ENCODE measurements at regions not wholly inside any gene's neighbourhood (a gene's known extent, or its start where the extent isn't known, plus 50 kb on each side); places are given as distances from the start of the nearest gene placed in this dataset.

GRCh38 chr18:40929399-40929798 is 1025.6 kb upstream of the PIK3C3 start:
- Mint-ChIP-seq H3K4me1 (no peaks in the 10 kb centered on the region), H3K9me3 (peaks cover under 1 to 25% (median 12%) of the 10 kb centered on the region in 8 donors), H3K4me3 (no peak overlapping the region), H3K27me3 (no peaks in the 10 kb centered on the region), H3K36me3 (no peaks in the 10 kb centered on the region), H3K27ac (no peak overlapping the region)
- H3K27me3 ChIP-seq (ENCODE audit: insufficient read depth, low read length): no peaks in the 10 kb centered on the region
- intact Hi-C loops (cut with micrococcal nuclease): no loop called here
- no peaks in the 10 kb centered on the region for H3K4me1 ChIP-seq (ENCODE audit: insufficient read depth, low read length)
- no peaks in the 10 kb centered on the region for H3K36me3 ChIP-seq (ENCODE audit: insufficient read depth, low read length)
- DNase-seq: peak in 1 of 5 donors; percentile 36
- H3K4me3 ChIP-seq (ENCODE audit: low read length in 2 of 2): no peak overlapping the region
- H3K27ac ChIP-seq (ENCODE audit: low read depth, low read length): no peak overlapping the region
- ChIA-PET CTCF (ENCODE audit: partially characterized antibody) (no interaction called here), POLR2A (ENCODE audit: partially characterized antibody) (no interaction called here)
- H3K9me3 ChIP-seq (ENCODE audit: control insufficient read depth in 1 of 2, low read length in 2 of 2): no peaks in the 10 kb centered on the region

- no peak overlapping the region for H3K27ac Mint-ChIP-seq
- no peaks in the 10 kb centered on the region for H3K36me3 Mint-ChIP-seq
- no peaks in the 10 kb centered on the region for H3K4me1 ChIP-seq (ENCODE audit: insufficient read depth, low read length)
- H3K9me3 Mint-ChIP-seq: peaks cover 0 to 29% (median 13%) of the 10 kb centered on the region in 8 donors
- intact Hi-C loops (cut with micrococcal nuclease): no loop called here
- no peaks in the 10 kb centered on the region for H3K27me3 ChIP-seq (ENCODE audit: insufficient read depth, low read length)
- POLR2A ChIA-PET (ENCODE audit: partially characterized antibody): no interaction called here
- H3K36me3 ChIP-seq (ENCODE audit: insufficient read depth, low read length): no peaks in the 10 kb centered on the region
- H3K27ac ChIP-seq (ENCODE audit: low read depth, low read length): no peak overlapping the region
- no peak overlapping the region for H3K4me3 Mint-ChIP-seq
- DNase-seq: no peak
- no peaks in the 10 kb centered on the region for H3K4me1 Mint-ChIP-seq
- no peak overlapping the region for H3K4me3 ChIP-seq (ENCODE audit: low read length in 2 of 2)
- no peaks in the 10 kb centered on the region for H3K27me3 Mint-ChIP-seq
- no peaks in the 10 kb centered on the region for H3K9me3 ChIP-seq (ENCODE audit: control insufficient read depth in 1 of 2, low read length in 2 of 2)
- CTCF ChIA-PET (ENCODE audit: partially characterized antibody): no interaction called here
Observed at GRCh38 chr18:40926679-40927078, 1028.4 kb upstream of the PIK3C3 start.

GRCh38 chr18:40925071-40925541 is 1029.9 kb upstream of the PIK3C3 start:
- Histone ChIP-seq H3K36me3 (ENCODE audit: insufficient read depth, low read length) (no peaks in the 10 kb centered on the region), H3K4me1 (ENCODE audit: insufficient read depth, low read length) (no peaks in the 10 kb centered on the region), H3K27me3 (ENCODE audit: insufficient read depth, low read length) (no peaks in the 10 kb centered on the region), H3K27ac (ENCODE audit: low read depth, low read length) (no peak overlapping the region), H3K9me3 (ENCODE audit: control insufficient read depth in 1 of 2, low read length in 2 of 2) (no peaks in the 10 kb centered on the region), H3K4me3 (ENCODE audit: low read length in 2 of 2) (no peak overlapping the region)
- ChIA-PET CTCF (ENCODE audit: partially characterized antibody) (no interaction called here), POLR2A (ENCODE audit: partially characterized antibody) (no interaction called here)
- intact Hi-C loops (cut with micrococcal nuclease): no loop called here
- Mint-ChIP-seq H3K4me1 (no peaks in the 10 kb centered on the region), H3K9me3 (peaks cover 0 to 24% (median 9%) of the 10 kb centered on the region in 8 donors), H3K36me3 (no peaks in the 10 kb centered on the region), H3K4me3 (no peak overlapping the region), H3K27me3 (no peaks in the 10 kb centered on the region), H3K27ac (no peak overlapping the region)
- no peak for DNase-seq

GRCh38 chr18:40921845-40922629 is 1033.0 kb upstream of the PIK3C3 start:
- H3K27me3 ChIP-seq (ENCODE audit: insufficient read depth, low read length): no peaks in the 10 kb centered on the region
- no peaks in the 10 kb centered on the region for H3K9me3 ChIP-seq (ENCODE audit: control insufficient read depth in 1 of 2, low read length in 2 of 2)
- POLR2A ChIA-PET (ENCODE audit: partially characterized antibody): no interaction called here
- Mint-ChIP-seq H3K27me3 (no peaks in the 10 kb centered on the region), H3K4me3 (peak overlapping the region in 1 of 8 donors; percentile 58), H3K36me3 (no peaks in the 10 kb centered on the region), H3K27ac (no peak overlapping the region), H3K4me1 (no peaks in the 10 kb centered on the region), H3K9me3 (peaks cover 0 to 19% (median 11%) of the 10 kb centered on the region in 8 donors)
- CTCF ChIA-PET (ENCODE audit: partially characterized antibody): no interaction called here
- no peak overlapping the region for H3K4me3 ChIP-seq (ENCODE audit: low read length in 2 of 2)
- DNase-seq: no peak
- intact Hi-C loops (cut with micrococcal nuclease): no loop called here
- H3K36me3 ChIP-seq (ENCODE audit: insufficient read depth, low read length): no peaks in the 10 kb centered on the region
- no peaks in the 10 kb centered on the region for H3K4me1 ChIP-seq (ENCODE audit: insufficient read depth, low read length)
- H3K27ac ChIP-seq (ENCODE audit: low read depth, low read length): no peak overlapping the region

GRCh38 chr18:40917056-40917455 is 1038.0 kb upstream of the PIK3C3 start:
- no peak overlapping the region for H3K4me3 Mint-ChIP-seq
- H3K4me1 ChIP-seq (ENCODE audit: insufficient read depth, low read length): no peaks in the 10 kb centered on the region
- H3K36me3 Mint-ChIP-seq: no peaks in the 10 kb centered on the region
- H3K27ac ChIP-seq (ENCODE audit: low read depth, low read length): no peak overlapping the region
- no peak overlapping the region for H3K4me3 ChIP-seq (ENCODE audit: low read length in 2 of 2)
- ChIA-PET POLR2A (ENCODE audit: partially characterized antibody) (no interaction called here), CTCF (ENCODE audit: partially characterized antibody) (no interaction called here)
- no peaks in the 10 kb centered on the region for H3K36me3 ChIP-seq (ENCODE audit: insufficient read depth, low read length)
- H3K27ac Mint-ChIP-seq: no peak overlapping the region
- no peaks in the 10 kb centered on the region for H3K4me1 Mint-ChIP-seq
- DNase-seq: no peak
- H3K27me3 ChIP-seq (ENCODE audit: insufficient read depth, low read length): no peaks in the 10 kb centered on the region
- H3K27me3 Mint-ChIP-seq: no peaks in the 10 kb centered on the region
- intact Hi-C loops (cut with micrococcal nuclease): no loop called here
- H3K9me3 Mint-ChIP-seq: peaks cover 3 to 24% (median 12%) of the 10 kb centered on the region in 8 donors
- H3K9me3 ChIP-seq (ENCODE audit: control insufficient read depth in 1 of 2, low read length in 2 of 2): no peaks in the 10 kb centered on the region

- Mint-ChIP-seq H3K9me3 (peaks cover 3 to 20% (median 10%) of the 10 kb centered on the region in 8 donors), H3K27me3 (no peaks in the 10 kb centered on the region), H3K4me1 (no peaks in the 10 kb centered on the region), H3K36me3 (no peaks in the 10 kb centered on the region), H3K4me3 (no peak overlapping the region), H3K27ac (no peak overlapping the region)
- H3K4me1 ChIP-seq (ENCODE audit: insufficient read depth, low read length): no peaks in the 10 kb centered on the region
- H3K9me3 ChIP-seq (ENCODE audit: control insufficient read depth in 1 of 2, low read length in 2 of 2): no peaks in the 10 kb centered on the region
- H3K27me3 ChIP-seq (ENCODE audit: insufficient read depth, low read length): no peaks in the 10 kb centered on the region
- H3K27ac ChIP-seq (ENCODE audit: low read depth, low read length): no peak overlapping the region
- H3K36me3 ChIP-seq (ENCODE audit: insufficient read depth, low read length): no peaks in the 10 kb centered on the region
- intact Hi-C loops (cut with micrococcal nuclease): no loop called here
- ChIA-PET POLR2A (ENCODE audit: partially characterized antibody) (no interaction called here), CTCF (ENCODE audit: partially characterized antibody) (no interaction called here)
- H3K4me3 ChIP-seq (ENCODE audit: low read length in 2 of 2): no peak overlapping the region
- DNase-seq: no peak
Observed at GRCh38 chr18:40915724-40916123, 1039.3 kb upstream of the PIK3C3 start.

- Mint-ChIP-seq H3K9me3 (peaks cover 3 to 17% (median 12%) of the 10 kb centered on the region in 8 donors), H3K4me1 (no peaks in the 10 kb centered on the region), H3K27me3 (no peaks in the 10 kb centered on the region), H3K36me3 (no peaks in the 10 kb centered on the region), H3K27ac (no peak overlapping the region), H3K4me3 (no peak overlapping the region)
- Histone ChIP-seq H3K27me3 (ENCODE audit: insufficient read depth, low read length) (no peaks in the 10 kb centered on the region), H3K4me3 (ENCODE audit: low read length in 2 of 2) (no peak overlapping the region), H3K27ac (ENCODE audit: low read depth, low read length) (no peak overlapping the region), H3K4me1 (ENCODE audit: insufficient read depth, low read length) (no peaks in the 10 kb centered on the region), H3K36me3 (ENCODE audit: insufficient read depth, low read length) (no peaks in the 10 kb centered on the region), H3K9me3 (ENCODE audit: control insufficient read depth in 1 of 2, low read length in 2 of 2) (no peaks in the 10 kb centered on the region)
- intact Hi-C loops (cut with micrococcal nuclease): no loop called here
- POLR2A ChIA-PET (ENCODE audit: partially characterized antibody): no interaction called here
- no peak for DNase-seq
- CTCF ChIA-PET (ENCODE audit: partially characterized antibody): no interaction called here
Observed at GRCh38 chr18:40911582-40912254, 1043.3 kb upstream of the PIK3C3 start.

Data from CD4-positive, alpha-beta memory T cell (primary cell).